CD4-positive, alpha-beta T cell treated with Interleukin-4 for 1 hour (primary cell): ENCODE measurements at regions not wholly inside any gene's neighbourhood (a gene's known extent, or its start where the extent isn't known, plus 50 kb on each side); places are given as distances from the start of the nearest gene placed in this dataset.
"Not testable (repeated sequence)": the region's sequence is repeated elsewhere in the genome, so short reads cannot be mapped to it uniquely, and the experiment has no call there.

Experiments
- DNase-seq, 2 donors: peaks; one replicate each; pipeline ENCODE4 v3.0.0-alpha.2; 2020 to 2022

- not testable (repeated sequence) for DNase-seq
Measured at GRCh38 chr5:62757686-62758085, 179.1 kb downstream of the LRRC70 start.

GRCh38 chr5:62752998-62753367 lies 174.4 kb downstream of the LRRC70 start:
- DNase-seq: not testable (repeated sequence)

- not testable (repeated sequence) for DNase-seq
Measured at GRCh38 chr5:62752056-62752997, 173.7 kb downstream of the LRRC70 start.

- DNase-seq: no peak
Measured at GRCh38 chr5:62742207-62742606, 163.6 kb downstream of the LRRC70 start.

- no peak for DNase-seq
Measured at GRCh38 chr5:62741761-62742160, 163.1 kb downstream of the LRRC70 start.

GRCh38 chr5:62737766-62738165 lies 159.1 kb downstream of the LRRC70 start:
- DNase-seq: no peak

- DNase-seq: peak; percentile 4 to 18
Measured at GRCh38 chr5:62732677-62733121, 154.1 kb downstream of the LRRC70 start.

- DNase-seq: peak in 1 of 2 donors; percentile 32
Measured at GRCh38 chr5:62731022-62731421, 152.4 kb downstream of the LRRC70 start.

- DNase-seq: no peak
Measured at GRCh38 chr5:62729675-62730074, 151.1 kb downstream of the LRRC70 start.

GRCh38 chr5:62727861-62728260 lies 149.2 kb downstream of the LRRC70 start:
- DNase-seq: no peak

- no peak for DNase-seq
Measured at GRCh38 chr5:62727184-62727583, 148.6 kb downstream of the LRRC70 start.

- DNase-seq: no peak
Measured at GRCh38 chr5:62722360-62722759, 143.7 kb downstream of the LRRC70 start.

GRCh38 chr5:62720031-62720441 lies 141.4 kb downstream of the LRRC70 start:
- peak in 1 of 2 donors; percentile 17 for DNase-seq

- DNase-seq: no peak
Measured at GRCh38 chr5:62719061-62719720, 140.6 kb downstream of the LRRC70 start.

GRCh38 chr5:62718324-62718723 lies 139.7 kb downstream of the LRRC70 start:
- DNase-seq: no peak

GRCh38 chr5:62717301-62717933 lies 138.8 kb downstream of the LRRC70 start:
- DNase-seq: no peak

GRCh38 chr5:62714296-62714695 lies 135.7 kb downstream of the LRRC70 start:
- no peak for DNase-seq

- no peak for DNase-seq
Measured at GRCh38 chr5:62708481-62709325, 130.1 kb downstream of the LRRC70 start.

- DNase-seq: no peak
Measured at GRCh38 chr5:62707563-62707962, 128.9 kb downstream of the LRRC70 start.

- no peak for DNase-seq
Measured at GRCh38 chr5:62707131-62707530, 128.5 kb downstream of the LRRC70 start.

GRCh38 chr5:62705022-62705421 lies 126.4 kb downstream of the LRRC70 start:
- no peak for DNase-seq

GRCh38 chr5:62702126-62702525 lies 123.5 kb downstream of the LRRC70 start:
- DNase-seq: no peak

GRCh38 chr5:62701036-62701435 lies 122.4 kb downstream of the LRRC70 start:
- DNase-seq: no peak
